Right lobe of liver (tissue), 4 donors: ENCODE measurements at regions not wholly inside any gene's neighbourhood (a gene's known extent, or its start where the extent isn't known, plus 50 kb on each side); places are given as distances from the start of the nearest gene placed in this dataset.

Experiments used
- POLR2A ChIP-seq: fragments of 450-650 bp; IDR thresholded peaks from one replicate; pipeline ENCODE4 v1.6.1; 2017; ENCODE audit warnings: antibody characterized with exemption, mild to moderate bottlenecking
- TF ChIP-seq, protein P1 (sequence below), 4 donors: fragments of 200-600 bp in 3 of 4; fragments of 450-650 bp in 1 of 4; IDR thresholded peaks; one replicate each; pipeline versions ENCODE4 v1.5.1 to v1.8.0; 2016 to 2022; ENCODE audit warnings: antibody characterized with exemption in 4 of 4, mild to moderate bottlenecking in 2 of 4
- donor health status: DM: no; HTN: no; CAD: no.
- donor health status: DM: no; HTN: no; CAD: no.
- donor health status: DM: no; HTN: yes; CAD: no.

DNA sequence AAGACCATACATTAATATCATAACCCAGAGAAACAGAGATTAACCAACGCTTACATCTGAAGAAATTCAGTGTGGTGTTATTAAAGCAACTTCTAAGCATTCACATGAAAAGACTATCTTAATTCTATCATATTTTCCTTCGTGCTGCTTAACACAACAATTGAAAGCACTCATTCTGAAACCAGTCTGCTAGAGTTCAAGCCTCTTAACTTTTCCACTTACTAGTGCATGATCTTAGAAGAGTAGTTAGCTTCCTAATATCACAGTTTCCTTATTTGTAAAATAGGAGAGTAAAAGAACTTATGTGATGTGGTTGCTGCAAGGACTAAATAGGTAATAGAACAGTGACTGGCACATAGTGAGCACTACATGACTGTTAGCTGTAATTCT is 379.3 kb downstream of the TRIM36 start:
- TF ChIP-seq, protein P1, sequence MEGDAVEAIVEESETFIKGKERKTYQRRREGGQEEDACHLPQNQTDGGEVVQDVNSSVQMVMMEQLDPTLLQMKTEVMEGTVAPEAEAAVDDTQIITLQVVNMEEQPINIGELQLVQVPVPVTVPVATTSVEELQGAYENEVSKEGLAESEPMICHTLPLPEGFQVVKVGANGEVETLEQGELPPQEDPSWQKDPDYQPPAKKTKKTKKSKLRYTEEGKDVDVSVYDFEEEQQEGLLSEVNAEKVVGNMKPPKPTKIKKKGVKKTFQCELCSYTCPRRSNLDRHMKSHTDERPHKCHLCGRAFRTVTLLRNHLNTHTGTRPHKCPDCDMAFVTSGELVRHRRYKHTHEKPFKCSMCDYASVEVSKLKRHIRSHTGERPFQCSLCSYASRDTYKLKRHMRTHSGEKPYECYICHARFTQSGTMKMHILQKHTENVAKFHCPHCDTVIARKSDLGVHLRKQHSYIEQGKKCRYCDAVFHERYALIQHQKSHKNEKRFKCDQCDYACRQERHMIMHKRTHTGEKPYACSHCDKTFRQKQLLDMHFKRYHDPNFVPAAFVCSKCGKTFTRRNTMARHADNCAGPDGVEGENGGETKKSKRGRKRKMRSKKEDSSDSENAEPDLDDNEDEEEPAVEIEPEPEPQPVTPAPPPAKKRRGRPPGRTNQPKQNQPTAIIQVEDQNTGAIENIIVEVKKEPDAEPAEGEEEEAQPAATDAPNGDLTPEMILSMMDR (IDR thresholded peaks at IDR 0.05) = no peak
- TF ChIP-seq POLR2A = no peak
